Thoracic aorta (tissue), 2 donors: ENCODE measurements at regions not wholly inside any gene's neighbourhood (a gene's known extent, or its start where the extent isn't known, plus 50 kb on each side); places are given as distances from the start of the nearest gene placed in this dataset.

Experiments used
- ATAC-seq: fragments of 150-250 bp; one replicate; pipeline ENCODE4 v1.8.0; 2017; ENCODE audit warnings: low read depth; ENCODE audit not compliant: insufficient number of reproducible peaks, low FRiP score
- DNase-seq: peaks from one replicate; pipeline ENCODE4 v3.0.0-alpha.2; 2020; ENCODE audit warnings: low spot score
- H3K27ac ChIP-seq, 2 donors: fragments of 200-600 bp; sonication (generic); 1 replicate in 1 of 2; 2 replicates in 1 of 2; pipeline ENCODE4 v1.5.1; 2016; ENCODE audit warnings: mild to moderate bottlenecking in 2 of 2, moderate library complexity in 2 of 2
- H3K27me3 ChIP-seq: fragments of 200-600 bp; sonication (generic); replicated peaks from 2 replicates; pipeline ENCODE4 v1.6.0; 2016; ENCODE audit warnings: mild to moderate bottlenecking; ENCODE audit not compliant: insufficient read depth
- H3K36me3 ChIP-seq: fragments of 200-600 bp; sonication (generic); one replicate; pipeline ENCODE4 v1.5.1; 2016
- H3K4me1 ChIP-seq, 2 donors: fragments of 200-600 bp; sonication (generic); 1 replicate in 1 of 2; 2 replicates in 1 of 2; pipeline versions ENCODE4 v1.5.1 to v1.6.0; 2016; ENCODE audit warnings: low read depth in 2 of 2, mild to moderate bottlenecking in 1 of 2; ENCODE audit not compliant: control insufficient read depth in 1 of 2
- H3K4me3 ChIP-seq: fragments of 200-600 bp; sonication (generic); 2 replicates; pipeline ENCODE4 v1.5.1; 2016; ENCODE audit warnings: mild to moderate bottlenecking
- H3K9me3 ChIP-seq: fragments of 200-600 bp; sonication (generic); 2 replicates; pipeline ENCODE4 v1.5.1; 2016
- CTCF ChIP-seq: fragments of 200-600 bp; sonication (generic); IDR thresholded peaks from one replicate; pipeline ENCODE4 v1.5.1; 2019; ENCODE audit warnings: antibody characterized with exemption

DNA sequence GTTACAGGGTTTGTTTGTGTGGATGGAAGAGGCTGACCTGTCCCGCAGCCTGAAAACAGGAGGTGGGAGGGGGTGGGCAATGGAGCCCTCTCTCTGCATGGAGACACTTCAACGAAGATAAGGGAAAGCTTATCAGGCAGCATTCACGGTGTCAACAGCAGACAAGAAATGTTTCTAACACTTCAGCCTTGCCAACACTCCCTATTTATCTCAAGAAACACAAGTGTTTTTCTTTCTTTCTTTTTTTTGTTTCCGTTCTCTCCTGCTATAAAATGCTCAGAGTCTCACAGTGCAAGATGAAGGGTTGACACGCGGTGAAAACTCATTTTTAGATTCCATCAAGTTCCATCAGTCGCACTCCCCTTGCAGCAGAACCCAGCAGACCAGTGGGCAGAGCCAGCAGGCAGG, 594.4 kb downstream of the MATN1 start:
- ATAC-seq (no peak), DNase-seq (no peak)
- H3K4me1 ChIP-seq = no peaks in the 10 kb centered on the region
- H3K4me3 ChIP-seq = no peak overlapping the region
- H3K36me3 ChIP-seq = no peaks in the 10 kb centered on the region
- no peak for TF ChIP-seq CTCF
- no peaks in the 10 kb centered on the region for H3K27me3 ChIP-seq
- H3K27ac ChIP-seq = no peak overlapping the region
- H3K9me3 ChIP-seq = no peaks in the 10 kb centered on the region

DNA sequence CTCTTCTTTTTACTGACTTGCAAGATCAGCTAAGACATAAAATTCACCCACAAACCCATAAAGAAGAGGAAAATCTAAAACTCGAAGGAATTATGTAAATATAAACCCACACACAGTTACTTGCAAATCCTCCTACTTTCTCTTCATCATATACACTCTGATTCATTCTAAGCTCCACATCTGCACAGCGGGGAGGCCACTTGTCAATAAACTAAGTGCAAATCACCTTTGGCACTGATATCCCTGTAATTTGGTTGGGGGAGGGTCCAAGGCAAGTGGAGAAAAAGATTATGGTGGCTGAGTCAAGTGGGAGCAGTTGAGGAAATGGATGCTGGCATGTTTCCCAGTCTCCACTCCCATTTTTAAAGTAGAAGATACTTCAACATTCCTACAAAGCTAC, 596.5 kb downstream of the MATN1 start:
- H3K9me3 ChIP-seq = no peaks in the 10 kb centered on the region
- H3K4me3 ChIP-seq = no peak overlapping the region
- no peak for TF ChIP-seq CTCF
- no peaks in the 10 kb centered on the region for H3K36me3 ChIP-seq
- no peak for ATAC-seq
- H3K4me1 ChIP-seq = no peaks in the 10 kb centered on the region
- no peaks in the 10 kb centered on the region for H3K27me3 ChIP-seq
- DNase-seq = no peak
- no peak overlapping the region for H3K27ac ChIP-seq

GRCh38 chr1:30125821-30126170, 597.6 kb downstream of the MATN1 start:
- no peaks in the 10 kb centered on the region for H3K9me3 ChIP-seq
- H3K4me1 ChIP-seq = no peaks in the 10 kb centered on the region
- no peaks in the 10 kb centered on the region for H3K27me3 ChIP-seq
- DNase-seq (no peak), ATAC-seq (no peak)
- no peak overlapping the region for H3K27ac ChIP-seq
- H3K4me3 ChIP-seq = no peak overlapping the region
- no peak for TF ChIP-seq CTCF
- no peaks in the 10 kb centered on the region for H3K36me3 ChIP-seq

GRCh38 chr1:30125021-30125820, 598.2 kb downstream of the MATN1 start:
- Histone ChIP-seq H3K27ac (no peak overlapping the region), H3K4me1 (no peaks in the 10 kb centered on the region), H3K9me3 (no peaks in the 10 kb centered on the region), H3K27me3 (no peaks in the 10 kb centered on the region), H3K36me3 (no peaks in the 10 kb centered on the region), H3K4me3 (no peak overlapping the region)
- no peak for TF ChIP-seq CTCF
- ATAC-seq = no peak
- DNase-seq = no peak

- no peaks in the 10 kb centered on the region for H3K27me3 ChIP-seq
- H3K4me1 ChIP-seq = no peaks in the 10 kb centered on the region
- no peaks in the 10 kb centered on the region for H3K9me3 ChIP-seq
- DNase-seq (no peak), ATAC-seq (no peak)
- TF ChIP-seq CTCF = no peak
- no peak overlapping the region for H3K4me3 ChIP-seq
- H3K27ac ChIP-seq = no peak overlapping the region
- H3K36me3 ChIP-seq = no peaks in the 10 kb centered on the region
Measured at GRCh38 chr1:30123896-30124295, 599.5 kb downstream of the MATN1 start.
